KBM-7 (cell line): ENCODE measurements at regions not wholly inside any gene's neighbourhood (a gene's known extent, or its start where the extent isn't known, plus 50 kb on each side); places are given as distances from the start of the nearest gene placed in this dataset.
A peak's percentile ranks its signal among the peaks of the same experiment; 100 is the strongest.

Experiments
- DNase-seq: peaks from one replicate; pipeline ENCODE4 v3.0.0-alpha.2; 2015
- in situ Hi-C: fragments of 300-500 bp; cut with MboI; formaldehyde crosslinking; loops from 2 replicates; pipeline ENCODE4 v1.14.3; 2020; ENCODE audit warnings: low sequenced_read_pairs, low pct_unique_long_range_greater_than_20kb, mixed read lengths

GRCh38 chr1:43067233-43067745, 104.8 kb downstream of the EBNA1BP2 start:
- in situ Hi-C loops, result loop anchor here (25.0 kb wide), 1 partner anchor 280 kb away; the partner anchor contains the start of gene TMEM269
- no peak for DNase-seq

- no peak for DNase-seq
- in situ Hi-C loops, result loop anchor here (25.0 kb wide), 1 partner anchor 279 kb away; the partner anchor contains the start of gene TMEM269
Observed at GRCh38 chr1:43066578-43066977, 105.5 kb downstream of the EBNA1BP2 start.

- DNase-seq, result no peak
- in situ Hi-C loops, result loop anchor here (25.0 kb wide), 1 partner anchor 279 kb away; the partner anchor contains the start of gene TMEM269
Observed at GRCh38 chr1:43065616-43066399, 106.3 kb downstream of the EBNA1BP2 start.

DNA sequence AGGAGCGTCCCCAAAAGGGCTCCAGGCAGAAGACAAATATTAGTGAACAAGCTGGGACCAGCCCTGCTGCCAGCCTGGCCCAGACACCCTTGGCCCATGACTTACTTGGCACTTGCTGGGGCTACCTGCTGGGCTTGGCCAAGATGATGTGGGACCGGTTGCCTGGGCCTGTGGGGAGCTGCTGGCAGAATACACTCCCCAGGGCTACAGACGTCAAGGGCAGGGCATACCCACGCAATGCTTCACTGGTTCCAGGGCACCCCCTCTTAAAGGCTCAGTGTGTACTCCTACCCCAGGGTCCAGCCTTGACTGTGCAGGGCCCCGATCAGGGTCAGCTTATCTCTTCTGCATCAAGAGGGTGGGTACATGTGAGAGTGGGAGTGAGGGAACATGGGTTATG, 106.5 kb upstream of the SLC2A1 start:
- DNase-seq, result no peak
- in situ Hi-C loops, result loop anchor here (25.0 kb wide), 1 partner anchor 278 kb away; the partner anchor contains the start of gene TMEM269

DNA sequence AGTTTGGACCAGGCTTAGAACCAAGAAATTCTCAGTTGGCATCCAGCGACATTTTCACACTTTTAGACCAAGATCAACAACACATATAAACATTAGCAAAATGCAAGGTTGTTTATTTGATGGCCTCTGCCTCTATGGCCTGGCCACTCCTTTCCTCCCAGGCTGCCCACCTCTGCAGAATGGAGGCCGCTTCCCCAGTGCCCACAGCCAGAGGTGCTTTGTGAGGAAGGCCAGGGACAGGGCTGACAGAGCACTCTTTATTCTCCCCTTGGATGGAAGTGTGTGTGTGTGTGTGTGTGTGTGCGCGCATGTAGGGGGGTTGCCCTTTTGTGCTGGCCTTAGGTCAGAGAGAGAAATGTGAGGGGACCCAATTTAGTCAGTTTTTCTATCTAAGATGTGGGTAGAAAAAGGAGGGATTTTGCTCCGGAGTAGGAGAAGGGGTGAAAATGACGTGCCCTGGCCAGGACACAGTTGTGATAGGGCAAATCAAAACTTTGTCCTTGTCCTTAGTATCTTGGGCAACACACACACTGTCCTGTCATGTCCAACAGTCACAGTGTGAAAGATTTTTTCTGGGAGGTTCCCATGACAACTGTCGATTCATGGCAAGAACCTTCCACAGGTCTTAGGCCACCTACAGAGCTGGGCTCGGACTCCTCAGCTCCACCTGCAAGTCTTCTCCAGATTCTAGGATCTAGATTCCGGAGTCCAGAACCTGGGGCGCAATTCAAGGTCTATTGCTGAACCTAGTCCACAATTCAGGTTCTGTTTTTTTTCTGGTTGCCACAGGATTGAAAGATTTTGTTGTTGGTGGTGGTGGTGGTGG, 104.9 kb upstream of the SLC2A1 start:
- in situ Hi-C loops, result loop anchor here (25.0 kb wide), 1 partner anchor 276 kb away; the partner anchor contains the start of gene TMEM269
- no peak for DNase-seq

- in situ Hi-C loops, result loop anchor here (25.0 kb wide), 1 partner anchor 275 kb away; the partner anchor contains the start of gene TMEM269
- no peak for DNase-seq
Observed at GRCh38 chr1:43062527-43063095, 103.9 kb upstream of the SLC2A1 start.

GRCh38 chr1:43061757-43062156, 103.1 kb upstream of the SLC2A1 start:
- DNase-seq, result no peak
- in situ Hi-C loops, result loop anchor here (25.0 kb wide), 1 partner anchor 274 kb away; the partner anchor contains the start of gene TMEM269

- in situ Hi-C loops, result loop anchor here (25.0 kb wide), 1 partner anchor 273 kb away; the partner anchor contains the start of gene TMEM269
- DNase-seq, result no peak
Observed at GRCh38 chr1:43059640-43060574, 101.2 kb upstream of the SLC2A1 start.

- peak; percentile 33 for DNase-seq
- in situ Hi-C loops, result loop anchor here (25.0 kb wide), 1 partner anchor 271 kb away; the partner anchor contains the start of gene TMEM269
Observed at GRCh38 chr1:43058545-43059360, 100.1 kb upstream of the SLC2A1 start.

GRCh38 chr1:43058056-43058455, 99.4 kb upstream of the SLC2A1 start:
- in situ Hi-C loops, result loop anchor here (25.0 kb wide), 1 partner anchor 271 kb away; the partner anchor contains the start of gene TMEM269
- DNase-seq, result no peak

- in situ Hi-C loops, result loop anchor here (25.0 kb wide), 1 partner anchor 270 kb away; the partner anchor contains the start of gene TMEM269
- no peak for DNase-seq
Observed at GRCh38 chr1:43057567-43057966, 98.9 kb upstream of the SLC2A1 start.

- in situ Hi-C loops, result loop anchor here (25.0 kb wide), 1 partner anchor 270 kb away; the partner anchor contains the start of gene TMEM269
Observed at GRCh38 chr1:43056981-43057391, 98.3 kb upstream of the SLC2A1 start.

DNA sequence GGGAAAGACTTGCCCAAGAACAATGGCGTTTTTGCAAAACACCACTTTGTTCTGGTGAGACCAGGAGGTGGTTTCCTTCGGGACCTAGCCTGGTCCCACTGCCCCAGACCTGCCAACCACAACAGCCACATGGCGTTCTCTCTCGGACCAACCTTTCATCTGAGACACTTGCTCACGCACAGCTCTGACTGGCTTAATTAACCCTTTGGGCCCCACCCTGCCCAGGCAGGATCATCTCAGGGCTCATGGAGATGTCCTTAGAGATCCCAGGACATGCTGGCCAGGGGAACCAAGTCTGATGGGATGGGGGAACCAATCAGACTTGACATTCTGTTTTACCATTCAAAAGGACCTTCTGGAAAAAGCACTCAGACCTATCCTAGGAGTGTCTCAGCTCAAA, 97.8 kb upstream of the SLC2A1 start:
- DNase-seq, result no peak
- in situ Hi-C loops, result loop anchor here (25.0 kb wide), 1 partner anchor 269 kb away; the partner anchor contains the start of gene TMEM269

More at GRCh38 chr1:43056981-43057391, 98.3 kb upstream of the SLC2A1 start:
- no peak for DNase-seq

DNA sequence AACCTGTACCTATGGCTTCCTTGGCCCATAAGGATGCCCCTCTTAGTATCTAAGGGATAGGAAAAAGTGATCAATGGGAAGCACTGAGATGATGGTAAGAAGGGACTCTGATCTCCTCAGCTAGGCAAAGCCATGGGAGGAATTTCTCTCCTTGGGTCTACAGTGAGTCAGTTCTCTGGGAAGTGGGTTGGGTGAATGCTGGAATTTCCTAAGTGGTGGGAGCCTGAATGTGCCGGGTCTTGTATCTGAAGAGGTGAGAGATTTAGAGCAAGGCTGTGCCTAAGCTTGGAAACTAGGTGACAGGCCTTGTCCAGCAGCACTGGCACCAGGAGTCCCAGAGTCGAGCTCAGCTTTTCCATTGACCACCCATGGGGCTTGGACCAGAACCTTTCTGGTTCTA, 96.3 kb upstream of the SLC2A1 start:
- DNase-seq, result no peak

DNA sequence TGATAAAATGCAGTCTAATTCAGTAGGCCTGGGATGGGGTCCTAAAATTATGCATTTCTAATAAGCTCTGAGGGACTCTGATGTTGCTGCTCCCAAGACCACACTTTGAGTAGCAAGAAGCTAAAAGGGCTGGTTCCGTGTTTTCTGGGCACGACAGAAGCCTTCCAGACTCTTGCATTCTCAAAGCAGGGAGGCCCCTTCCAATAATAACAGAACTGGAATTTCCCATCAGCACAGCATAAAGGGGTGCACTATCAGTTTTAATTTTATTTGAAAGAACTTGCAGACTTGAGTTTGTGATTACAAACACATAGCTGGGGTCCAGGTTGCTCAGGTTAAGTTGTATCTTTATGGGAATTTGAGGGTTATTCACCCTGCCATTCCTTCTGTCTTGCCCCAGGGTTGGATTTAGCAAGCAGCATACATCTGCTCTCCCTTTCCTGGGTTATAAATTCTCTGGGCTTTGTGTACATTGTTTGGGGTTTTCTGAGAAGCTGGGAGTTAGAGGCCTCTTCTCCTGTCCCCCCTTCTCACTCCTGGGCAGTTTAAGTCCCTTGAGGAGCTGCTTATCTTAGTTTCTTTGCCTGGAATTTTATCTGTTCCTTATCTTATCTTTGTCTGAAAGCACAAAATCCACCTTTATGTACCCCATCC, 94.2 kb upstream of the SLC2A1 start:
- DNase-seq, result no peak
- in situ Hi-C loops, result loop anchor here (25.0 kb wide), 1 partner anchor 266 kb away; the partner anchor contains the start of gene TMEM269

More for the DNA sequence above, 96.3 kb upstream of the SLC2A1 start:
- in situ Hi-C loops, result loop anchor here (25.0 kb wide), 1 partner anchor 268 kb away; the partner anchor contains the start of gene TMEM269

DNA sequence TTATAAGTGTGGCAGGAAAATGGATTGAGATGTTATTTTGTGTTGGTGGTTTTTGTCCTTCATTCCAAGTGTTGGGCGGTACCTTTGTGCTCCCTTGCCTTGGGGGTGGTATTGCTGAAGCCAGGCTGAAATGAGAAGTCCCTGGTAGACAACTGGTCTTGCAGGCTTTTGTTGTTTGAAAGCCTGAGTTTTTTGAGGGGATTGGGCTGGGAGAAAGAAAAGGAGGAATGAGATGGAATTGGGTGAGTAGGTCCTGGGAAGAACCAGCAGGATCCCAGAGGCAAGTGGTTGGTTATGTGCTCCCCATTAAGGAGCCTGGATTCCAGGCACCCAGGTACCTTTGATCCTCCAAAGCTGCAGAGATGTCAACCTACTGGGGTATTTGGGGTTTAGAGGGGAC, 93.7 kb upstream of the SLC2A1 start:
- in situ Hi-C loops, result loop anchor here (25.0 kb wide), 1 partner anchor 265 kb away; the partner anchor contains the start of gene TMEM269
- DNase-seq, result no peak
